ENCODE measurements at regions not wholly inside any gene's neighbourhood (a gene's known extent, or its start where the extent isn't known, plus 50 kb on each side); places are given as distances from the start of the nearest gene placed in this dataset.

GRCh38 chr6:126766820-126767219, 351.7 kb upstream of the RSPO3 start:
- Histone ChIP-seq H3K4me2 (ENCODE audit: extremely low read depth, insufficient read depth, low read length) (no peak overlapping the region), H3K27me3 (ENCODE audit: control insufficient read depth, insufficient read depth, low read length) (no peaks in the 10 kb centered on the region), H3K27ac (ENCODE audit: insufficient read depth, low read length) (no peak overlapping the region), H3K79me2 (ENCODE audit: control insufficient read depth, insufficient read depth, low read length) (no peaks in the 10 kb centered on the region), H3K4me1 (ENCODE audit: control insufficient read depth, extremely low read depth, insufficient read depth, low read length) (no peaks in the 10 kb centered on the region), H3K4me3 (replicated peaks in 1 of 4; ENCODE audit: control extremely low read depth in 1 of 4, insufficient read depth in 1 of 4, low read depth in 3 of 4, low read length in 4 of 4) (no peak overlapping the region), H2AFZ (ENCODE audit: low read length) (no peak overlapping the region), H3K36me3 (ENCODE audit: control insufficient read depth, insufficient read depth, low read length) (no peaks in the 10 kb centered on the region), H4K20me1 (ENCODE audit: control insufficient read depth, extremely low read depth, insufficient read depth, low read length) (no peaks in the 10 kb centered on the region), H3K9me3 (ENCODE audit: control insufficient read depth, insufficient read depth, low read depth, low read length) (no peaks in the 10 kb centered on the region), H3K9ac (ENCODE audit: insufficient read depth, low read length) (no peak overlapping the region)
- DNase-seq (ENCODE audit: low read depth in 2 of 2): no peak
- TF ChIP-seq EZH2 (IDR thresholded peaks at IDR 0.05; ENCODE audit: low read length, missing control alignments) (no peak), CTCF (conservative IDR thresholded peaks at IDR 0.05 in 1 of 2, IDR thresholded peaks at IDR 0.05 in 1 of 2; ENCODE audit: low read depth in 1 of 2, low read length in 2 of 2) (no peak)

- Histone ChIP-seq H3K27ac (ENCODE audit: insufficient read depth, low read length) (no peak overlapping the region), H4K20me1 (ENCODE audit: control insufficient read depth, extremely low read depth, insufficient read depth, low read length) (no peaks in the 10 kb centered on the region), H3K36me3 (ENCODE audit: control insufficient read depth, insufficient read depth, low read length) (no peaks in the 10 kb centered on the region), H2AFZ (ENCODE audit: low read length) (no peak overlapping the region), H3K79me2 (ENCODE audit: control insufficient read depth, insufficient read depth, low read length) (no peaks in the 10 kb centered on the region), H3K4me2 (ENCODE audit: extremely low read depth, insufficient read depth, low read length) (no peak overlapping the region), H3K9me3 (ENCODE audit: control insufficient read depth, insufficient read depth, low read depth, low read length) (no peaks in the 10 kb centered on the region), H3K27me3 (ENCODE audit: control insufficient read depth, insufficient read depth, low read length) (no peaks in the 10 kb centered on the region), H3K4me3 (replicated peaks in 1 of 4; ENCODE audit: control extremely low read depth in 1 of 4, insufficient read depth in 1 of 4, low read depth in 3 of 4, low read length in 4 of 4) (no peak overlapping the region), H3K4me1 (ENCODE audit: control insufficient read depth, extremely low read depth, insufficient read depth, low read length) (no peaks in the 10 kb centered on the region), H3K9ac (ENCODE audit: insufficient read depth, low read length) (no peak overlapping the region)
- no peak for DNase-seq (ENCODE audit: low read depth in 2 of 2)
- TF ChIP-seq EZH2 (IDR thresholded peaks at IDR 0.05; ENCODE audit: low read length, missing control alignments) (no peak), CTCF (conservative IDR thresholded peaks at IDR 0.05 in 1 of 2, IDR thresholded peaks at IDR 0.05 in 1 of 2; ENCODE audit: low read depth in 1 of 2, low read length in 2 of 2) (no peak)
Observed at GRCh38 chr6:126767711-126768110, 350.8 kb upstream of the RSPO3 start.

GRCh38 chr6:126770176-126770575, 348.3 kb upstream of the RSPO3 start:
- no peaks in the 10 kb centered on the region for H3K36me3 ChIP-seq (ENCODE audit: control insufficient read depth, insufficient read depth, low read length)
- H3K4me2 ChIP-seq (ENCODE audit: extremely low read depth, insufficient read depth, low read length): no peak overlapping the region
- H3K4me1 ChIP-seq (ENCODE audit: control insufficient read depth, extremely low read depth, insufficient read depth, low read length): no peaks in the 10 kb centered on the region
- no peaks in the 10 kb centered on the region for H4K20me1 ChIP-seq (ENCODE audit: control insufficient read depth, extremely low read depth, insufficient read depth, low read length)
- no peak for DNase-seq (ENCODE audit: low read depth in 2 of 2)
- no peak overlapping the region for H3K9ac ChIP-seq (ENCODE audit: insufficient read depth, low read length)
- no peak overlapping the region for H3K27ac ChIP-seq (ENCODE audit: insufficient read depth, low read length)
- H2AFZ ChIP-seq (ENCODE audit: low read length): no peak overlapping the region
- H3K79me2 ChIP-seq (ENCODE audit: control insufficient read depth, insufficient read depth, low read length): no peaks in the 10 kb centered on the region
- H3K9me3 ChIP-seq (ENCODE audit: control insufficient read depth, insufficient read depth, low read depth, low read length): no peaks in the 10 kb centered on the region
- no peaks in the 10 kb centered on the region for H3K27me3 ChIP-seq (ENCODE audit: control insufficient read depth, insufficient read depth, low read length)
- no peak overlapping the region for H3K4me3 ChIP-seq (replicated peaks in 1 of 4; ENCODE audit: control extremely low read depth in 1 of 4, insufficient read depth in 1 of 4, low read depth in 3 of 4, low read length in 4 of 4)
- TF ChIP-seq CTCF (conservative IDR thresholded peaks at IDR 0.05 in 1 of 2, IDR thresholded peaks at IDR 0.05 in 1 of 2; ENCODE audit: low read depth in 1 of 2, low read length in 2 of 2) (no peak), EZH2 (IDR thresholded peaks at IDR 0.05; ENCODE audit: low read length, missing control alignments) (no peak)
